ENCODE measurements at regions not wholly inside any gene's neighbourhood (a gene's known extent, or its start where the extent isn't known, plus 50 kb on each side); places are given as distances from the start of the nearest gene placed in this dataset.

DNA sequence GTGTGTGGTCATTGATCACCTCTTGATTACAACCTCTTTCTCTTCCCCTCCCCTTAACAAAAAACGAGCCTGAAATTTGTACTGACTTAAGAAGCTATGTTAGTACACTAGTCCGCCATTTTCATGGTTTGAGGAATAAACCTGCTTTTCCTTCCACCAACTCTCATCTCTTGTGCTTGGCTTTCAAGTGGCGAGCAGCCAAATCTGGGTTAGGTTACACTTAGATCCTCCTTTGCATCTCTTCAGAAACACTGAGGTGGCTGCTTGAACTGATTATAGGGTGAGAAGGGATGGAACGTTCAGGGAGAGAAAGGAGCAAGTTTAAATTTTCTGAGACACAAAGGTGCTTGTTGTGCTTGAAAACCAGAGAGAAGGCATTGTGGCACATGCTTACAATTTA lies 2171.4 kb downstream of the LRRC4C start:
- DNase-seq = no peak

- no peak for DNase-seq
Observed at GRCh38 chr11:39268176-39268690, 2191.2 kb downstream of the LRRC4C start.

GRCh38 chr11:39255648-39256047 lies 2203.8 kb downstream of the LRRC4C start:
- no peak for DNase-seq

DNA sequence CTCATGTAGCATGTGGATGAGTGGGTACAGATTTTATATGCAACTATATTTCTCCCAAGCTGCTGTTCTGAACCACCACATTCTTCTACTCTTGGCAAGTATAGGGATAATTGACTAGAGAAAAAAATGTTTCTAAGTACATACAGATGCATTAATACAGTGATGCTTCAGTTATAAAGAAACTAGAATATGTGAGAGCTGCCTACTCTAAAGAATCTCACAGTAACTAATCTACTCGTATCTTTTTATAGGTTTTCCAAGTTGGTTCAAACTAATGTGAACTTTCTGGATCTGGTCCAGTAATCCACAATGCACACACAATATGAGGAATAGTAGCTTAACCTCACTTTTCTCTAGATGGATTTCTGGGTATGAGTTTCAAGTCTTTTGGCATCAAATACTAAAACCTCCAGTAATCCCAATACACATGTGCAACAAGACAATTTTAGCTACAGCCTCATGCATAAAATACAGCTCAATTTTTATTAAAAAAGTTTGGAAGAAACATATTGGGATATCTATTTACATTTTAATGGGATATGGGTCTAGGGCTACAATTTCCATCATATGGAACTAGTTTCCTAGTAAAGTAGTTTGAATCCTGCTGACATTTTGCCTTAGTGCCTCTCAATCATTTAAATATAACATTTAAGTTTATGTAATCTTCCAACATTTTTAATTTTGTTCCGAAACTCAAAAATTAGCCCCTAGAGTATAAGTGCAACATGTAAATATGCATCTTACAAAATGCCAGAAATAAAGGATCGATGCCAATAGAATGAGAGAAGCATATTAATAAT lies 2209.7 kb downstream of the LRRC4C start:
- DNase-seq = no peak

DNA sequence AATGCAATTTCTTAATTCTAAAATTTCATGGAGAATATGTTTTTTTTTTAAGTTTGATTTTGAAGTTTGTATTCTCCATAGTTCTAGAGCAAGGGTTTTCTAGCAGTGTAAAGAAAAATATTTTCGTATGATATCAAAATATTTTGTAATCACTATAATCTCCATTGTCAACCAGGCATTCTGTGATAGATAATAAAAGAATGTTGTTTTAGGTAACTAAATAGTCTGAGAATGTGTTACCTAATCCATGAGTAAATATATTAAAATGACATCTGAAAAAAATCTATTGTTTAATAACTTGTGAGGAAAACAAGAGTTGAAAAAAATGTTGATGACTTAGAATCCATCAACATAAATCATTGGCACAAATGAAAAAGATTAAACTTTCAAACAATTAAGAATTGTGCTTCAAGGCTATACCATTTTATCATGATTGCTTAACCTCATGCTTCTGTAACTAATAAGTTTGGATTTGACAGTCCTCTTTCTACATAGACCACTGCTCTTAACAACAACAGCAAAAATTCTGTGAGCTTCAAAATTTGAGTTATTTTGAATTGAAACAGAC lies 2211.8 kb downstream of the LRRC4C start:
- DNase-seq = no peak

GRCh38 chr11:39239553-39239952 lies 2219.9 kb downstream of the LRRC4C start:
- DNase-seq = no peak

GRCh38 chr11:39236916-39237315 lies 2222.5 kb downstream of the LRRC4C start:
- no peak for DNase-seq

- DNase-seq = no peak
Observed at GRCh38 chr11:39221550-39222138, 2237.8 kb downstream of the LRRC4C start.

DNA sequence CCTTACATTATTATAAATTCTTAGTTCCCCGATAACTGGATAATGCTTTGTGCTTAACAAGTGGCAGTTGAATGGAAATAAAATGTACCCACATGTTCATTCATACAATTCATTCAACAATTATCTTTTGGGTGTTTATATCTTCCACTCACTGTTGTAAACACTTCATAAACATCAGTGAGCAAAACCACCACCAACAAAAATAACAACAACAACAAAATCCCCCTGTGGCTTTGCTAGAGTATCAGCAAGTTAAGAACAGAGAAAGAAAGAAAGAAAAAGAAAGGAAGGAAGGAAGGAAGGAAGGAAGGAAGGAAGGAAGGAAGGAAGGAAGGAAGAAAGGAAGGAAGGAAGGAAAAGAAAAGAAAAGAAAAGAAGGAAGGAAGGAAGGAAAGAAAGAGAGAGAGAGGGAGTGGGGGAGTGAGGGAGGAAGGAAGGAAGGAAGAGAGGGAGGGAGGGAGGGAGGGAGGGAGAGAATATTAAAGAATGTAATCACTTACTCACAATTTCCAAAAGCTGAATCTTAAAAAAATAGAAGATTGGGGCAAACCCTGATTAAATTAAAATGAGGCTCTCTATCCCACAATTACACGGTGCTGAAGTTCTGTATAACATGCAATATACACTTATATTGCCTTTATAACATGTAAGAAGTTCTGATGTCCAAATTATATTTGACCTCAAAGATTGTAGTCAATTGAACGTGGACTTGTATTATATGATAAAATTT lies 2238.8 kb downstream of the LRRC4C start:
- no peak for DNase-seq

DNA sequence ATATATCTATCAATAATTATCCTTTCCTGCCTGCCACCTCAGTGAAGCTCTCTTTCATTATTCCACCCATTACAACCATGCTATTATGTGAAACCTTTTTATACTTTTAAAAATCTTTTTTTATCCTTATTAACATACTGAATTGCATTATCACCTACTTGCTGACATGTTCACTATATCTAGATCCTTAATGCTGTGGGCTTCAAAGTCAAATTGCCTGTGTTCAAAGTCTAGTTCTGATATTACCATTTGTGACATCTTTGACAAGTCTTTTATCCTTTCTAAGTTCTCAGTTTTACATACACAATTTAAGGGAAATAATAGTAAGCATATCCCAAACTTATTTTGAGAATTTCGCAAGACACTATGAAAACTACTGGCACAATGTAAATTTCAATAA lies 2239.4 kb downstream of the LRRC4C start:
- no peak for DNase-seq

GRCh38 chr11:39209981-39210380 lies 2249.5 kb downstream of the LRRC4C start:
- DNase-seq = no peak

- DNase-seq = no peak
Observed at GRCh38 chr11:39205236-39205995, 2254.0 kb downstream of the LRRC4C start.

GRCh38 chr11:39192671-39193070 lies 2266.8 kb downstream of the LRRC4C start:
- DNase-seq = no peak

DNA sequence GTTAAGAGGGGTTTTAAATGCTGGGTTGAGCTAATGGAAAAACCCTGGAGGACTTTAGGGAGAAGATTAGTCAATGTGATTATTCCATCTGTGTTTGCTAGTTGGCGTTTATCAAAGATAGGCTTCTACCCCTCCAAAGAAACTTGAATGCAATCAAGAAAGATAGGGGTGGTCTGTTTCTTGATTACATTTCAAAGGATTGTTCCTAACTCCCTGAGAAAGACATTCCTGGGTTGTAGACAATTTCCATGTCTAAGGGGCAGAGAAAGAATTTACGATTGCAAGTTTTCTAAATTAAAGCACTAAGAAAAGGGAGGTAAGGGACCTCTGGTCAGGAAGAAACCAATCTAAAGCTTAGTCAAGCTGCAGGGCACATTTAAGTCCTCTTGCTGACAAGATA lies 2268.7 kb downstream of the LRRC4C start:
- DNase-seq = no peak

DNA sequence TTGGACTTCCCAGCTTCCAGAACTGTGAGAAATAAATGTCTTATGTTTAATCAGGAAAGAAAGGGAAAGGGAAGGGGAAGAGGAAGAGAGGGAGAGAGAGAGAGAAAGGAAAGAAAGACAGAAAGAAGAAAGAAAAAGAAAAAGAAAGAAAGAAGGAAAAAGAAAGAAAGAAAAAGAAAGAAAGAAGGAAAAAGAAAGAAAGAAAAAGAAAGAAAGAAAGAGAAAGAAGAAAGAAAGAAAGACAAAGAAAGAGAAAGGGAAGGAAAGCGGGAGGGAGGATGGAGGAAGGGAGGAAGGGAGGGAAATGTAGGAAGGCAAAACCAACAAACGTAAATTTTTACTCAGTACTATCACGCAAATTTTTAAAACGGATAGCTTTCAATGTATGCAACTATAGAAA lies 2281.8 kb downstream of the LRRC4C start:
- DNase-seq = no peak

DNA sequence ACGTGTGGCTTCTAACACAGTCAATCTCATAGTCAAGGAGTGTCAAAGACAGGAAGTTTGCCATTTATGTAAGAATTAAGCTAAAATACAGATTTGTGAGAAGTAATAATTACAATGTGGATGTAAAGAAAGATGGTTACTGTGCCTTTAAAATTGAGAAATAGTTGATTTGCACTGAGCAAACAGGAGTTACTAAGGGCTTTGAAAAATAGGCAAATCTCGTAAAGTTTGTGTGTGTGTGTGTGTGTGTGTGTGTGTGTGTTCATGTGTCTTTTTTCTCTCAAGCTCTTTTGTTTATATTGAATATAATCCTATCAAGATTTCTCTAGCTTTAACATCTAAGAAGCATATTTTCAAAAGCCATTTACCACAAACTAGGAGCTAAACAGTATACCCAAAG lies 2284.5 kb downstream of the LRRC4C start:
- no peak for DNase-seq

DNA sequence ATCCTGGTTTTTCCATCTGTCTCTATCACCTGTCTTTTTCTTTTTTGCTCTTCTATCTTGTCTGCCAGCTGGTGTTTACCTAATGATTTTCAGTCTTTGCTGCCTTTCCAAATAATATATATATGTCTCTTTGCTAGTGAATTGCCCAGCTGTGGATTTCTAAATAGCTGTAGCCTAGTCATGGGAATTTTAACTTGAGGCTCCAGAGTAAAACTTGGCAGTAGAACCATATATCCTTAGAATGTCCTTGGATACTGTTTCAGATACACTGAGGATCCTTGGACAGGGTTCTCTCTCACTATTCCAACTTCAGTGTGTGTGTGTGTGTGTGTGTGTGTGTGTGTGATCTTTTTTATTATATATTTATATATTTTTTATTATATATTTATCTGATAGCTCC lies 2285.3 kb downstream of the LRRC4C start:
- DNase-seq = no peak

GRCh38 chr11:39165021-39165420 lies 2294.4 kb downstream of the LRRC4C start:
- DNase-seq = no peak

GRCh38 chr11:39149214-39149613 lies 2310.2 kb downstream of the LRRC4C start:
- DNase-seq = no peak

DNA sequence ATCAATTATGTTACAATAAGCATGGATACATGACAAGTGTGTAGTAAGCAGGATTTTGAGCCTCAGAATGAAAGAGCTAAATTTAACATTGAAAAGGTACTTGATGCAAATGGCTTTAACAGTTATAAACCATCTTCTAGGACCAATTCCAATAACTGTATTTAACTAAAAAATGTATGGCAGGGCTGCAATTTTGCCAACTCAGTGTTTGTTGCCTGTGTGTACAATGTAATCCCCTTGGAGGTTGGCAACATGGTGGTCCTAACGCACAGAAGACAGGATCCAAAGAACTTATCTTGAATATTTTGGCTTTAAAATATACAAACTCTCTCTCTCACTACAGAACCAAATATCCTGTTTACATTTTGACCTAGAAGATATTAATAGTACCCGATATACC lies 2314.1 kb downstream of the LRRC4C start:
- DNase-seq = no peak

DNA sequence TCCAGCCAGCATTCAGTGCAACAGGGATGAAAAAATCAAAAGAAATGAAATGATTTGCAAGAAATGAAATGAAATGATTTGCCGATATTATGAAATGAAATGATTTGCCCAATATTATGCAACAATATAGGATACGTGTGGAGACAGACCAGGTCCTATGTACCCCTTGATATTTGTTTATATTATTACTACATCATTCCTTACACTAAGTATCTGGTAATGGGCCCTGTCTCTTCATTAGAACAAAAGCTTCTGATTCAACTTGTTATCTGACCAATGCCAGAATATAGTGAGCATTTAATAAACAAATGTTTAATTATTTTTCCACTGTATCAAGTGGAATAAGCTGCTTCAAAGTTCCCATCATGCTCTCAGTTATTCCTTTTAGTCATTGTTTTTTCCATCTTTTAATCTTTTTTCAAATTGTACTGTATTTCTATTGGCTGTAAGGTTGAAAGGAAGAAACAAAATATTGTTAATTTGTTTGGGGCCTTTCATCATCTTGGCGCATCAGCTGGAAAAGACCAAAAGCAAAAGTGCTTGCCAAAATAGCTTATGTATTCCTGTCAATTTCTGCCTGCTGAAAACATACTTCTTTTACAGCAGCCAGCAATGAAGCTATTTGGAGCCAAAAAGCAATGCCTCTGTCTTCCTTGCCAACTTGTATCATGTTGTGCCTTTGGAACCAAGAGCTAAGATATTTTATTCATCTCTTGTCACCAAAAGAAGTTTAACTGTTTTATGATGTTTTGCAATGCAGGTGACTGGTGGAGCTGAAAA lies 2314.9 kb downstream of the LRRC4C start:
- no peak for DNase-seq

DNA sequence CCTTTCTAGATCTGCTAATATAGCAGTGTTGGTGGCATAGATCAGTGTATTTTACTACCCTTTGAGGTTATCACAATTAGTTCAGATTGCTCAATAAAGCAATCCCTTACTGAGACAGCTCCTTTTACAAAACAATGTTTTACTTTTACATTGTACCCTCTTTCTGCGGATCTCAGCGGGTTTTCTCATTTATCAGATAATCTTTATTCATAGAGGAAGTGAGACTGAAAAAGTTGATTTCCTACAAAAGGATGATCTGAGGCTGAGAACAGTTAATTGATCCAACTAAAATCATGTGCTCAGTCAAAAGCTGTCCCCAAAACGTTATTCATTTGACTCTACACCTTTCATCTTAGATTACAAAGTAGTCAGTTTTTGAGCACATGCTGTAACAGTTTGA lies 2319.9 kb downstream of the LRRC4C start:
- DNase-seq = no peak

Measured in AML-193 (cell line).